HepG2 (cell line): ENCODE measurements at regions not wholly inside any gene's neighbourhood (a gene's known extent, or its start where the extent isn't known, plus 50 kb on each side); places are given as distances from the start of the nearest gene placed in this dataset.

ENCODE experiments used
- ATAC-seq: fragments of 200-7000 bp; cut with Tn5 transposase; 3 replicates; pipeline ENCODE4 v1.9.1; 2020; ENCODE audit warnings: mild to moderate bottlenecking, moderate library complexity
- BruUV-seq: library from RNA; stranded (reverse); fragments of 400-500 nt; replicated peaks from 2 replicates; lab custom pipeline; 2021; lab: Mats Ljungman, UMichigan
- CTCF ChIA-PET: fragments of 300-600 bp; formaldehyde crosslinking; extraction: SDS; loops from one replicate; lab custom pipeline; 2021; ENCODE audit warnings: low total read pairs, inconsistent platforms, low intra/inter-chr PET ratio; lab: Yijun Ruan, JAX
- POLR2A ChIA-PET: fragments of 350-600 bp; sonication (Branson Sonifier 250); formaldehyde crosslinking; loops from one replicate; lab custom pipeline; 2020; ENCODE audit warnings: antibody characterized with exemption, inconsistent platforms; lab: Yijun Ruan, JAX
- DNase-seq: peaks from one replicate; pipeline ENCODE4 v3.0.0-alpha.2; 2015; ENCODE audit warnings: low spot score
- FAIRE-seq: peaks from 3 replicates; lab custom pipeline; 2011; peaks lifted over from hg19 to GRCh38; lab: Jason Lieb, UNC
- H2AFZ ChIP-seq: one replicate; pipeline ENCODE4 v1.6.1; 2011; ENCODE audit warnings: low read length, inconsistent platforms
- H3K27ac ChIP-seq: fragments of 300-600 bp; 3 replicates; pipeline ENCODE4 v1.8.0; 2011; ENCODE audit warnings: mixed run types, mild to moderate bottlenecking, mixed read lengths, low read length, inconsistent platforms; ENCODE audit not compliant: insufficient read depth; ENCODE audit errors: extremely low read length
- H3K27me3 ChIP-seq, 2 experiments: fragments of 200-600 bp in 1 of 2; 2 replicates in 1 of 2; 3 replicates in 1 of 2; pipeline versions ENCODE4 v1.6.0 to v1.8.0; 2011; ENCODE audit warnings: low read length in 2 of 2, mild to moderate bottlenecking in 2 of 2, moderate library complexity in 2 of 2, inconsistent platforms in 1 of 2; ENCODE audit not compliant: insufficient read depth in 2 of 2, control insufficient read depth in 1 of 2
- H3K36me3 ChIP-seq, 2 experiments: fragments of 200-600 bp in 1 of 2; replicated peaks in 1 of 2; 2 replicates in 1 of 2; 3 replicates in 1 of 2; pipeline versions ENCODE4 v1.5.1 to v1.8.0; 2011; ENCODE audit warnings: low read length in 2 of 2, inconsistent platforms in 1 of 2; ENCODE audit not compliant: insufficient read depth in 2 of 2, control insufficient read depth in 1 of 2
- H3K4me1 ChIP-seq: 2 replicates; pipeline ENCODE4 v1.5.1; 2012; ENCODE audit warnings: low read length, inconsistent platforms; ENCODE audit not compliant: insufficient read depth
- H3K4me2 ChIP-seq: 2 replicates; pipeline ENCODE4 v1.6.0; 2011; ENCODE audit warnings: low read depth, low read length, inconsistent platforms
- H3K4me3 ChIP-seq, 3 experiments: fragments of 200-600 bp in 1 of 3; sonication (generic), shearing (Covaris generic) in 1 of 3; replicated peaks in 1 of 3; 2 replicates each; pipeline ENCODE4 v1.5.1; 2011 to 2016; ENCODE audit warnings: low read length in 3 of 3, inconsistent platforms in 2 of 3, low read depth in 2 of 3, mild to moderate bottlenecking in 2 of 3, control low read depth in 1 of 3, mixed read lengths in 1 of 3; ENCODE audit not compliant: insufficient read depth in 1 of 3
- H3K79me2 ChIP-seq: one replicate; pipeline ENCODE4 v1.6.1; 2011; ENCODE audit warnings: low read length, inconsistent platforms; ENCODE audit not compliant: insufficient read depth
- H3K9ac ChIP-seq: 2 replicates; pipeline ENCODE4 v1.6.0; 2011; ENCODE audit warnings: mild to moderate bottlenecking, low read depth, low read length, inconsistent platforms; ENCODE audit not compliant: insufficient read depth
- H3K9me3 ChIP-seq: 2 replicates; pipeline ENCODE4 v1.5.1; 2012; ENCODE audit warnings: mild to moderate bottlenecking, low read length
- H4K20me1 ChIP-seq: 2 replicates; pipeline ENCODE4 v1.6.0; 2011; ENCODE audit warnings: inconsistent platforms, mild to moderate bottlenecking, low read length, moderate library complexity; ENCODE audit not compliant: insufficient read depth
- DR1 ChIP-seq: sonication (generic); formaldehyde crosslinking; IDR thresholded peaks from 2 replicates; pipeline ENCODE4 v1.8.0; 2021; ENCODE audit warnings: mild to moderate bottlenecking, missing genetic modification reagents, inconsistent platforms
- FOXJ3 ChIP-seq: sonication (generic); formaldehyde crosslinking; IDR thresholded peaks from 2 replicates; pipeline ENCODE4 v1.4.0; 2020; ENCODE audit warnings: missing genetic modification reagents, mild to moderate bottlenecking, borderline replicate concordance
- MIXL1 ChIP-seq: IDR thresholded peaks from 2 replicates; pipeline ENCODE4 v1.6.1; 2016
- NFE2 ChIP-seq: sonication (generic); formaldehyde crosslinking; IDR thresholded peaks from 2 replicates; pipeline ENCODE4 v1.4.0; 2020; ENCODE audit warnings: missing genetic modification reagents
- ZFP62 ChIP-seq: sonication (generic); formaldehyde crosslinking; IDR thresholded peaks from 2 replicates; pipeline ENCODE4 v1.4.0; 2020; ENCODE audit warnings: missing genetic modification reagents
- ZNF136 ChIP-seq: sonication (generic); formaldehyde crosslinking; IDR thresholded peaks from 2 replicates; pipeline ENCODE4 v1.8.1; 2022; ENCODE audit warnings: low read depth, mild to moderate bottlenecking, moderate library complexity, missing genetic modification reagents
- ZNF569 ChIP-seq: sonication (generic); formaldehyde crosslinking; IDR thresholded peaks from 2 replicates; pipeline ENCODE4 v1.5.0; 2020; ENCODE audit warnings: mild to moderate bottlenecking, missing genetic modification reagents, moderate library complexity, borderline replicate concordance
- ZNF652 ChIP-seq: IDR thresholded peaks from 2 replicates; pipeline ENCODE4 v1.6.1; 2016; ENCODE audit warnings: low read depth, borderline replicate concordance
- ZNF749 ChIP-seq: sonication (generic); formaldehyde crosslinking; IDR thresholded peaks from 2 replicates; pipeline ENCODE4 v1.8.0; 2022; ENCODE audit warnings: mild to moderate bottlenecking, missing genetic modification reagents, moderate library complexity, borderline replicate concordance
- WGBS: methylation state at CpG from one replicate; pipeline ENCODE4 v1.1.6; 2017; ENCODE audit warnings: low lambda C conversion rate; 5-methylcytosine and 5-hydroxymethylcytosine counted together
- in situ Hi-C: cut with HindIII; loops from 2 replicates; pipeline ENCODE4 v1.10.0; 2017; ENCODE audit warnings: low pct_unique_long_range_greater_than_20kb; ENCODE audit not compliant: extremely low pct_ligation_motif_present
- intact Hi-C: fragments of 100-400 bp; cut with micrococcal nuclease; formaldehyde crosslinking; loops from one replicate; pipeline ENCODE4 v1.10.0; 2022; ENCODE audit not compliant: unreplicated experiment
- TF ChIP-seq, protein P1 (sequence below): sonication (generic); formaldehyde crosslinking; IDR thresholded peaks from 2 replicates; pipeline ENCODE4 v1.5.0; 2020; ENCODE audit warnings: mild to moderate bottlenecking, missing genetic modification reagents
- TF ChIP-seq, protein P2 (sequence below): sonication (generic); formaldehyde crosslinking; IDR thresholded peaks from 2 replicates; pipeline ENCODE4 v1.5.0; 2020; ENCODE audit warnings: missing genetic modification reagents
- TF ChIP-seq, protein P3 (sequence below): sonication (generic); formaldehyde crosslinking; IDR thresholded peaks from 2 replicates; pipeline ENCODE4 v1.8.0; 2022; ENCODE audit warnings: missing genetic modification reagents, mild to moderate bottlenecking, borderline replicate concordance
- TF ChIP-seq, protein P4 (sequence below): sonication (generic); formaldehyde crosslinking; conservative IDR thresholded peaks from 2 replicates; pipeline ENCODE4 v1.8.0; 2022; ENCODE audit warnings: missing genetic modification reagents
- TF ChIP-seq, protein P5 (sequence below): sonication (generic); formaldehyde crosslinking; IDR thresholded peaks from 2 replicates; pipeline ENCODE4 v1.5.0; 2020; ENCODE audit warnings: missing genetic modification reagents

DNA sequence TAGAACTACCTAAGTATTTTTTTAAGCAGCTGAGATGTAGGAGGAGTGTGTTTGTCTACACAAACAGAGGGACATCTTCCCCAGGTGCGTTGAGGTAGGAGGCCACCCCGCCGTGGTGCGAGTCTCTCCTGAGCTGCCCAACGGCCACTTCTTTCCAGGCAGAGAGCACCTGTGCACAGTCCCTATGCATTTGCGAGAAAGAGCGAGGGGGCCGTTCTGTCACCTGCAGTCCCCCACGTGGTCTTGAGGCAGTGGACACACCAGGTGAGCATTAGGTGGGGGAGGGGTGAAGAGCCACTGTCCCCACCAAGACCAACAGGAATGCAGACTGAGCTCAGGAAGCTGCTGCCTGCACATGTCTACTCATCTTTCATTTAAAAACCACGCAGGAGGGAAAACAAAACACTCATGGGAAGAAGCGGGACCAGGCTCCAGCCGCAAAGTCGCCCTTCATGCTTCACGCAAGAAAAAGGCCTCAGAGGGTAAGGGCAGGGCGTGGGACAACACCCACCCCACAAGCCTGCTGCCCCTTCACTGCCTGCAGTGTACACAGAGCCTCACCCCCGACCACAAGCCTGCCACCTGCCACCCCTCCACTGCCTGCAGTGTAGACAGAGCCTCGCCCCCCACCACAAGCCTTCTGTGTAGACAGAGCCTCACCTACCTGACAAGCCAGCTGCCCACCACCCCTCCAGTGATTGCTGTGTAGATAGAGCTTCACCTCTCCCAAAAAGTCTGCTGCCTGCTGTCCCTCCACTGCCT lies 142.0 kb downstream of the DLL1 start:
- CTCF ChIA-PET = no interaction called here
- Histone ChIP-seq H3K27ac (no peak overlapping the region), H3K4me3 (no peak overlapping the region), H3K4me2 (no peak overlapping the region), H3K9me3 (no peaks in the 10 kb centered on the region), H4K20me1 (no peaks in the 10 kb centered on the region), H3K79me2 (no peaks in the 10 kb centered on the region), H3K4me1 (peaks cover 18% of the 10 kb centered on the region), H3K9ac (no peak overlapping the region), H3K36me3 (no peaks in the 10 kb centered on the region), H2AFZ (no peak overlapping the region), H3K27me3 (peaks cover 21 to 64% of the 10 kb centered on the region in 2 experiments)
- no peak for DNase-seq
- FAIRE-seq = no peak
- in situ Hi-C loops (no loop called here), intact Hi-C loops (no loop called here)
- no peak for ATAC-seq
- TF ChIP-seq, protein P1, sequence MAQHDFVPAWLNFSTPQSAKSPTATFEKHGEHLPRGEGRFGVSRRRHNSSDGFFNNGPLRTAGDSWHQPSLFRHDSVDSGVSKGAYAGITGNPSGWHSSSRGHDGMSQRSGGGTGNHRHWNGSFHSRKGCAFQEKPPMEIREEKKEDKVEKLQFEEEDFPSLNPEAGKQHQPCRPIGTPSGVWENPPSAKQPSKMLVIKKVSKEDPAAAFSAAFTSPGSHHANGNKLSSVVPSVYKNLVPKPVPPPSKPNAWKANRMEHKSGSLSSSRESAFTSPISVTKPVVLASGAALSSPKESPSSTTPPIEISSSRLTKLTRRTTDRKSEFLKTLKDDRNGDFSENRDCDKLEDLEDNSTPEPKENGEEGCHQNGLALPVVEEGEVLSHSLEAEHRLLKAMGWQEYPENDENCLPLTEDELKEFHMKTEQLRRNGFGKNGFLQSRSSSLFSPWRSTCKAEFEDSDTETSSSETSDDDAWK (CRISPR knock-in tag) = no peak
- TF ChIP-seq DR1 (CRISPR knock-in tag) (no peak), FOXJ3 (no peak), ZNF749 (CRISPR knock-in tag) (no peak), NFE2 (CRISPR knock-in tag) (no peak), ZNF569 (CRISPR knock-in tag) (no peak), ZNF136 (no peak), ZNF652 (CRISPR knock-in tag) (no peak), MIXL1 (CRISPR knock-in tag) (no peak), ZFP62 (CRISPR knock-in tag) (no peak)
- TF ChIP-seq, protein P2, sequence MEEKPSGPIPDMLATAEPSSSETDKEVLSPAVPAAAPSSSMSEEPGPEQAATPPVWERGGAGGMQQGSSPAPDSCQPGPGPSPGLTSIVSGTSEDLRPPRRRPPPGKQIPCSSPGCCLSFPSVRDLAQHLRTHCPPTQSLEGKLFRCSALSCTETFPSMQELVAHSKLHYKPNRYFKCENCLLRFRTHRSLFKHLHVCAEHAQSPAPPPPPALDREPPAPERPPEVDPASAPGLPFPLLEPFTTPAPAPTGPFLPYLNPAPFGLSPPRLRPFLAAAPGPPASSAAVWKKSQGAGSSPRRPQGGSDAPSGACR (CRISPR knock-in tag) = no peak
- TF ChIP-seq, protein P3, sequence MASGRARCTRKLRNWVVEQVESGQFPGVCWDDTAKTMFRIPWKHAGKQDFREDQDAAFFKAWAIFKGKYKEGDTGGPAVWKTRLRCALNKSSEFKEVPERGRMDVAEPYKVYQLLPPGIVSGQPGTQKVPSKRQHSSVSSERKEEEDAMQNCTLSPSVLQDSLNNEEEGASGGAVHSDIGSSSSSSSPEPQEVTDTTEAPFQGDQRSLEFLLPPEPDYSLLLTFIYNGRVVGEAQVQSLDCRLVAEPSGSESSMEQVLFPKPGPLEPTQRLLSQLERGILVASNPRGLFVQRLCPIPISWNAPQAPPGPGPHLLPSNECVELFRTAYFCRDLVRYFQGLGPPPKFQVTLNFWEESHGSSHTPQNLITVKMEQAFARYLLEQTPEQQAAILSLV = no peak
- TF ChIP-seq, protein P4, sequence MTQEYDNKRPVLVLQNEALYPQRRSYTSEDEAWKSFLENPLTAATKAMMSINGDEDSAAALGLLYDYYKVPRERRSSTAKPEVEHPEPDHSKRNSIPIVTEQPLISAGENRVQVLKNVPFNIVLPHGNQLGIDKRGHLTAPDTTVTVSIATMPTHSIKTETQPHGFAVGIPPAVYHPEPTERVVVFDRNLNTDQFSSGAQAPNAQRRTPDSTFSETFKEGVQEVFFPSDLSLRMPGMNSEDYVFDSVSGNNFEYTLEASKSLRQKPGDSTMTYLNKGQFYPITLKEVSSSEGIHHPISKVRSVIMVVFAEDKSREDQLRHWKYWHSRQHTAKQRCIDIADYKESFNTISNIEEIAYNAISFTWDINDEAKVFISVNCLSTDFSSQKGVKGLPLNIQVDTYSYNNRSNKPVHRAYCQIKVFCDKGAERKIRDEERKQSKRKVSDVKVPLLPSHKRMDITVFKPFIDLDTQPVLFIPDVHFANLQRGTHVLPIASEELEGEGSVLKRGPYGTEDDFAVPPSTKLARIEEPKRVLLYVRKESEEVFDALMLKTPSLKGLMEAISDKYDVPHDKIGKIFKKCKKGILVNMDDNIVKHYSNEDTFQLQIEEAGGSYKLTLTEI (CRISPR knock-in tag) = no peak
- TF ChIP-seq, protein P5, sequence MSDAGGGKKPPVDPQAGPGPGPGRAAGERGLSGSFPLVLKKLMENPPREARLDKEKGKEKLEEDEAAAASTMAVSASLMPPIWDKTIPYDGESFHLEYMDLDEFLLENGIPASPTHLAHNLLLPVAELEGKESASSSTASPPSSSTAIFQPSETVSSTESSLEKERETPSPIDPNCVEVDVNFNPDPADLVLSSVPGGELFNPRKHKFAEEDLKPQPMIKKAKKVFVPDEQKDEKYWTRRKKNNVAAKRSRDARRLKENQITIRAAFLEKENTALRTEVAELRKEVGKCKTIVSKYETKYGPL (CRISPR knock-in tag) = no peak
- no TSS peak for BruUV-seq
- 42% methylated on average over 13 of the region's 17 CpGs for WGBS
- POLR2A ChIA-PET = no interaction called here
